IMR-90 (cell line): ENCODE measurements at regions not wholly inside any gene's neighbourhood (a gene's known extent, or its start where the extent isn't known, plus 50 kb on each side); places are given as distances from the start of the nearest gene placed in this dataset.

Source experiments
- CTCF ChIP-seq: conservative IDR thresholded peaks from 2 replicates; pipeline ENCODE4 v1.5.1; 2012; ENCODE audit warnings: mild to moderate bottlenecking, low read depth, low read length, improper control_type of control experiment
- MAFK ChIP-seq: IDR thresholded peaks from 2 replicates; pipeline ENCODE4 v1.6.1; 2012; ENCODE audit warnings: low read depth, low read length, improper control_type of control experiment
- POLR2A ChIP-seq: IDR thresholded peaks from 2 replicates; pipeline ENCODE4 v1.6.1; 2012; ENCODE audit warnings: mild to moderate bottlenecking, low read depth, low read length
- RCOR1 ChIP-seq: IDR thresholded peaks from 2 replicates; pipeline ENCODE4 v1.6.1; 2012; ENCODE audit warnings: mild to moderate bottlenecking, low read length, improper control_type of control experiment; ENCODE audit not compliant: insufficient replicate concordance
- RFX5 ChIP-seq: IDR thresholded peaks from 2 replicates; pipeline ENCODE4 v1.8.0; 2012; ENCODE audit warnings: low read depth, mild to moderate bottlenecking, low read length, moderate library complexity
- SMC3 ChIP-seq: fragments of 150-350 bp; IDR thresholded peaks from 2 replicates; pipeline ENCODE4 v1.6.1; 2016; ENCODE audit warnings: low read depth, mild to moderate bottlenecking, antibody characterized with exemption, low read length, moderate library complexity
- USF2 ChIP-seq: fragments of 150-350 bp; IDR thresholded peaks from 2 replicates; pipeline ENCODE4 v1.6.1; 2017; ENCODE audit warnings: mild to moderate bottlenecking, antibody characterized with exemption, low read length, low read depth

- no peak for TF ChIP-seq CTCF
- no peak for TF ChIP-seq RFX5
- TF ChIP-seq SMC3 = no peak
- TF ChIP-seq USF2 = no peak
- no peak for TF ChIP-seq POLR2A
- no peak for TF ChIP-seq RCOR1
- TF ChIP-seq MAFK = no peak
Observed at GRCh38 chr5:93320920-93321445, 260.0 kb downstream of the NR2F1-AS1 start.
